SKM-1 (cell line): ENCODE measurements at regions not wholly inside any gene's neighbourhood (a gene's known extent, or its start where the extent isn't known, plus 50 kb on each side); places are given as distances from the start of the nearest gene placed in this dataset.

Source experiments
- DNase-seq: peaks from one replicate; lab custom pipeline; 2025; ENCODE audit not compliant: unreplicated experiment; lab: John Stamatoyannopoulos, UW

DNA sequence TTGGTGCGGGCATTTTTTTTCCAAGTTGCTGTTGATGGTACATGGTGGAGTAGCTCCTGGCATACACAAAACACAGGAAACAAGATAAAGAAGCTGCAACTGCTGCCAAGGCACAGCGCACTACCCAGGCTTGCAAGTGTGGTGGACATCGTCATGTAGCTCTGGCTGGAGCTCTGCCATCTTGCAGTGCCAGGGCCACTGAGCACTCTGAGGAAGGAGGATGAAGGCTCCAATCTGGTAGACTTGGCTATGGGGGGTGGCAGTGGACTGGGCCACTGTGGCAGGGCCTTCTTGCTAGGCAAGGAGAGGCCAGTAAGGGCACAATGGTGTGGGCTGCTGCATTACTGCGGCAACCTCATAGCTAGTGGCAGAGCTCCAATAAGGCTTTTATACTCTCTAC is 263.5 kb downstream of the CENPW start:
- DNase-seq = no peak

DNA sequence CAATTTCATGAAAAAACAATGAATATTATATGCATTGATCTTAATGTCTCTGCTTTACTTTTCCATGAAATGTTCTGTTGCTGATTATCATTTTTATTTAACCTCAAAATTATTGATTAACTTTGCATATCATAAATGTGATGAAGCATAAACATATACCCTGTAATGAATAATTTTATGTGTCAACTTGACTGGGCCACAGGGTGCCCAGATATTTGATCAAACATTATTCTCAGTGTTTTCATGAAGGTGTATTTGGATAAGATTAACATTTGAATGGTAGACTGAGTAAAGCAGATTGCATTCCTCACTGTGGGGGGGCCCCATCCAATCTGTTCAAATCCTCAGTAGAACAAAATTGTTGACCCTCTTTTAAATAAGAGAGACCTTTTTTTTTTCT is 265.2 kb downstream of the CENPW start:
- DNase-seq = no peak

DNA sequence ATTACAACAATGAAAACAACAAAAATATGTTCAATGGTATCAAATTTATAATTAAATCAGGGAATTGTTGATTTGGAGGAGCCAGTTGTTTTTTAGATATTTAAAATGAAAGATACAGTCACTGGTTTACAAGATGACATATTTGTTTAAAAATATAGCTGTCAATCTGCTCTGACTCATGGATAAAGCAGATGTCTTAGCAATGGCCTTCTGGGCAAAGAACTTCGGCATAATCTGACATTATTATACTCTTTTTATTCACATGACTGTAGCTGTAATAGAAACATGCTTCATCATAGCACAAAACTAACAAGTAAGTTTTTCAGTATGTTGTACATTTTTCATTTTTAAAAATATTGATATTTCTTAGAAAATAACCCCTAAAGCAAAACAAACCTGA is 267.4 kb downstream of the CENPW start:
- no peak for DNase-seq

DNA sequence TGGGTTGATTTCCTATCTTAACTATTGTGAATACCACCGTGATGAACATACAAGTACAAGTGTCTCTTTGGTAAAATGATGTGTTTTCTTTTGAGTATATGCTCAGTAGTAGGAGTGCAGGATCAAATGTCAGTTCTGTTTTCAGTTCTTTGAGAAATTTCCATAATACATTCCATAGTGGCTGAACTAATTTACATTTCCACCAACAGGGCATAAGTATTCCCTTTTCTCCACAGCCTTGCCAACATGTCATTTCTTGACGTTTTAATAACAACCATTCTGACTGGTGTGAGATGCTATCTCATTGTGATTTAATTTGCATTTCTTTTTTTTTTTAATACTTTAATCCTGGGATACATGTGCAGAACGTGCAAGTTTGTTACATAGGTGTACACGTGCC is 268.8 kb downstream of the CENPW start:
- no peak for DNase-seq

DNA sequence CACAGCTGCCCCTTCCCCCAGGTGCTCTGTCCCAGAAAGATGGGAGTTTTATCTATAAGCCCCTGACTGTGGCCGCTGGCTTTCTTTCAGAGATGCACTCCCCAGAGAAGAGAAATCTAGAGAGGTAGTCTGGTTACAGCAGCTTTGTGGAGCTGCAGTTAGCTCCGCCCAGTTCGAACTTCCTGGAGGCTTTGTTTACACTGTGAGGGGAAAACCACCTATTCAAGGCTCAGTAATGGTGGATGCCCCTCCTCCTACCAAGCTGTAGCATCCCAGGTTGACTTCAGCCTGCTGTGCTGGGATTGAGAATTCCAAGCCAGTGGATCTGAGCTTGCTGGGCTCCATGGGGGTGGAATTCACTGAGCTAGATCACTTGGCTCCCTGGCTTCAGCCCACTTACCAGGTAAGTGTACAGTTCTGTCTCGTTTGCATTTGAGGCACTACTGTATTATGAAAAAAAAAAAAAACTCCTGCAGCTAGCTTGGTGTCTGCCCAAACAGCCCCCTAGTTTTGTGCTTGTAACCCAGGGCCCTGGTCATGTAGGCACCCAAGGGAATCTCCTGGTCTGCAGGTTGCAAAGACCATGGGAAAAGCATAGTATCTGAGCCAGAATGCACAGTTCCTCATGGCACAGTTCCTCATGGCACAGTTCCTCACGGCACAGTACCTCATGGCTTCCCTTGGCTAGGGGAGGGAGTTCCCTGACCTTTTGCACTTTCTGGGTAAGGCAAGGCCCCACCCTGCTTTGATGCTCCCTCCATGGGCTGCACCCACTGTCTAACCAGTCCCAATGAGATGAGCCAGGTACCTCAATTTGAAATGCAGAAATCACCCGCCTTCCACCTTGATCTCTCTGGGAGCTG is 275.0 kb downstream of the CENPW start:
- no peak for DNase-seq

DNA sequence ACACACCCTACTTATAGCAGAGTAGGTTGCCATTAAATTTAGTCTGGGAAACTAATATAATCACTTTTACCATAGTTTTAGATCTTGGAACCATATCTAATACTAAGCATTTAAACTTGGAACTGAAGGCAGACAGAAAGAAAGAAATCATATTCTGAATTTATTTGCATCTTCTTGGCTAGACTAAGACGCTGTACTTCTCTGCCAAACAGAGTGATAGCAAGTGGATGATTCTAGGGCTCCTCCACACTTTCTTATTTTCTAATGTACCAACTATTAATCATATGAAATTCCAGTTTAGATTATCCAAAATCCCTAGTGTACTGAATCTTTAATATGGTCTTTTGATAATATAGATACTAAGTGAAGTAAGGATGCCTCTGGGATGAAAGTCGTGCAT is 277.0 kb downstream of the CENPW start:
- no peak for DNase-seq

DNA sequence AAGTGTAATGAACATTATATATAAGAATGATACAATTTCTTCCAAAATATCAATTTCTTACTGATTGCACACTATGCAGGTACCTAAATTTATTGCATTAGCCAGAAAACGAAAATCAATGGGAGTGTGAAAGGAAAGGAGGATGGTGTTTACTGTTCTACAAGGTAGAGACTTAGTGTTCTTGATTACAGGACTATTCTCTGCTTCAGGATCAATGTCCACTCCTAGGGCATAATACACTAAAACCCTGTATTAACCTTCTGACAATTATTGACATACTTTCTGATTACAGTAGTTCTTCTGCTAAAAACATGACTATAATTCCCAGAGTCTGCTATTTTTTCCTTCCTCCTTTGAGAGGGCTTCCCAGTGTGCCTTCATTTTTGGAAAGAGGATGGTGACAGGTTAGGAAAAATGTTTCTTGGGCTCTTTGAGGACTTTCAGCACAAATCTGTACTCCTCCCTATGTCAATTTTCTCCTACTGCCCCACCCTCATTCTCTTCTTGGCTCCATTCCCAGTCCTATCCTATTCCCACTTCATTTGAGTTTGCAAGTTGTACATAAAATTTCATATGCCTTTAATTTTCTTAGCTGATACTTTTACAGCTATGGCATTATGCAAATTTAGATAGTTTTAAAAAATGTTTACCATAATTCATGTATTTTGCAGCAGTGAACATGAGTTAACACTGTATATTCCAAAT is 278.9 kb downstream of the CENPW start:
- DNase-seq = no peak

DNA sequence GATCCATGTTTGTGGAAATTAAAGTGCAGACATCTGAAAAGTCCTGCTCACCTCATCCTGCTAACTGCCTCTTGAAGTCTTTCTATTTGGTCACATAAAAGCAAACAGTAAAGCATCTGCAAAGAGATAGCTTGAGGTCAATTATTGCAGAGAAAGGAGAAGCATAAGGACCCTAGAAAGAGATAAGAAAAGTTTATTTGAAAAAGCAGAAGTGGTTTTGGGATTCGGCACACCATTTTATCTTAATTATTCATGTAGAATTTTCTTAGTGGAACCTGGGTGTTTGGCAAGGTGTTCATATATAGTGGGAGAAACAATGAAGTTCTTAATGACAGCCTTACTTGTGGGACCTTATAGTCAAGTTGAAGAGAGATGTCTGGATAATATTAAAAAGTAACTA is 280.8 kb downstream of the CENPW start:
- peak; percentile 1 for DNase-seq

DNA sequence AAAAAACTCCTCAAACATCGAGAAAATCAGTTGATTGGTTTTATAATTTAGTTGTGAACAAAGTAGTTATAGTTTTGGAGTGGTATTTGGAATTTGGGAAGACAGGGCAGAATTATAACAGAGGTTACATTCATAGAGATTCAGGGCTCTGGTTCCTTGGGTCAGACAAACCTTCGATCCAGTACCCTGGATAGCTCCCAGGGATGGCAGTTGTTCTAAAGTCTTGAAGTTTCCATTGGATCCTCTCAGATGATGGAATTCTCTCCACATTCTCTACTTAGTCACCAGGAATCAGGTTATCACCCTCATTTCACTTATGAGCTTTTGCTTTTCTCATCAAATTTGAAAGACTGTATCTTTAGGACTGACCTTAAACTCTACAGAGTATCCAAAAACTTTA is 285.1 kb downstream of the CENPW start:
- no peak for DNase-seq

DNA sequence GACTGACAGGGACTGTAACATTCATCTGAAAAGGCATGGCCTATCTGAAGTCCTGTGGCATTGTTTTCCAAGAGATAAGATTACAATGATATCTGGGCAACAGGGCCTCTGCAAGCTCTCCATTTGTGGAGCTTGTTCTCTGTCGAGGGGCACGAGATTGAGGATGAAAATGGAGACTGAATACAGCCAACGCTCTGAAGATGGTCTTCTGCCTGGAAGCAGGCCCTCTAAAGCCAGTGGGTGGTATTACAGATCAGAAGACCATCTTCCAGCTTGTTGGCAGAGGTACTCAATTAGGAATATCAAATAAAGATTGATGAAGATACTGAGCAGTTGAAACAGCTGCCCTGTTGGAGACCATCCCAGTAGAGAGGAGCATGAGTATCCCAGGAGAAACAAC is 288.2 kb downstream of the CENPW start:
- no peak for DNase-seq

DNA sequence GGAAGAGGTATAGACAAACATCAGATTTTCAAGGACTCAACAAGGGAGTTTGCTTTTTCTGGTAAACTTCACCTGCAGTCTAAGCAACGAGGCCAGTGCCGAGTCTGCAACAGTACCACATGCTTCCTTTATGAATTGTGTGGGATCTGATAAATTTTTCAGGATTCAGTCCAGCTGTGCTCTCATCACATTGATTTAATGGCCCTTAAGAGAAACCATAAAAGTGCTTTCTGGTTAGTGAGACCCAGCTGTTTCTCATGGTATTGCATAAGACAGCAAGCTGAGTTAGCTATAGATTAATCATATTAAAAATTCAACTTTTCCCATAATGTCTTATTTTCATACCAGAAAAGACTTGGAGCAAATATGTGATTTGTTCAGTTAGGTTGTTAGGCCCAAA is 291.4 kb downstream of the CENPW start:
- no peak for DNase-seq

DNA sequence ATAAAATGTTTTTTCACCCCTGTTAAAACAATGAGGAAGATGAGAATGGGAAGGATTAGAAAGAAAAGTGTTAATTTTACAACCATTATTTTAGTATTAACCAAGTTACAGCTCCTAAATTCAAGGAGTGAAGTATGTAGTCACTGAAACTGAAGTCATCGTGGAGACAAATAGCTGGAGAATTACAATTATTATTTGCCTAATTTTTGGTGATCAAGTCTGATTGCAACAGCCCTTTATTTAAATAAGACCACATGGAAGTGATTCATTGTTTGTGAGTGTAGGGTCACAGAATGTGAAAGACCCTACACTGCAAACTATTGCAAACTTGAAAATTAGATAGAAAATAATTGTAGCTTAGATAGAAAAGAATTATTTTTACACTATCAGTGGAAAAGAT is 292.4 kb downstream of the CENPW start:
- DNase-seq = no peak

DNA sequence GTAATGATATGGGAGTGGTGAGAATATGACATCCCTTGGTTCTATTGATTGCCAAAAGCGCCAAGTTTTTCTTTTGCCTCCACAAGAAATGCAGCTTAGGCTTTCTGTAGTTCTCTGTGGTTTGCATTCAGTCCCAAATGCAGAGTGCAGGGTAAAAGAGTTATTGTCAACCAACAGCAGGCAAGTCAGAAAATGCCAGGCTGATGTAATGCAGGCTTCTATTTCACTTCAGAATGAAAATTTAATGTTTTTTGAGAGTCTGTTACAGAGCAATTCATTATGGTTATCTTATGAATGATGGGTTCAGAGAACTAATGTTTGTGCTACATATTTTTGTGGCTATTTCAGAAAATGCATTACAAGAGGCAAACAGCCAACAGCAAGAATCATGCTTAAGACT is 293.5 kb downstream of the CENPW start:
- DNase-seq = no peak

DNA sequence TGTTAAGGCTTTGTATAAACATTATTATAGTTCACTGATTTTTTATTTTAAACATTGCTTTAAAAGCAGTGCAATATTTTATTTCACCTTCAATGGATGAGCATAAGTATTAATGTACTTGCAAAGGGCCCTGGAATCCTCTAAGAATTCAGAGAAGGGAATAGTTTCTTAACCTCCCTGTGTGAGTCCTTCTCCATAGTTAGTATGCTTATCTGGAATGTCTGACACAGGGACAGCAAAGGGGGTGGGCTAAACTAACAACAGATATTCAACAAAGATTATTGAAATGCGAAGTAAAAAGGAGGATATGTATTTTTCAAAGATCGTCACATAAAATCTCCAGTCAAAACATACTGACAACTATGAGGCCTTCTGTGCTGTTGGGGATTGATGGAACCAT is 300.4 kb downstream of the CENPW start:
- DNase-seq = no peak

DNA sequence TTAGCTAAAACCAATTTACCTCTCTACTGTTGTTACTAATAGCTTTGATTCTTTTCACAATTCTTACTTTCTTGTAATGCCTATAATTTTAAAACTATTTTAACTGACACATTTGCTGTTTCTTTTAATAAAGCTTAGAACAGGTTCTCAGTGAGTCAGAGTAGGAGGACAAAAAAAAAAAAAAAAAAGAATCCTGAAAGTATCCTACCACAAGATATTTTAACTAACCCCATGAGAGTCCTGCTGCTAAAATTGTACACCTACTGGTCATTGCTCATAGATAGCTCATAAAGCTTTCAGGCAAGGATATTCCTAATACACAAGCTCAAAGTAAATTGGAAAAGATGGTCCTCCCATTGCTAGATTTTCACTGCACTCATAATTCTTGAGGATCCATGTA is 301.0 kb downstream of the CENPW start:
- no peak for DNase-seq

DNA sequence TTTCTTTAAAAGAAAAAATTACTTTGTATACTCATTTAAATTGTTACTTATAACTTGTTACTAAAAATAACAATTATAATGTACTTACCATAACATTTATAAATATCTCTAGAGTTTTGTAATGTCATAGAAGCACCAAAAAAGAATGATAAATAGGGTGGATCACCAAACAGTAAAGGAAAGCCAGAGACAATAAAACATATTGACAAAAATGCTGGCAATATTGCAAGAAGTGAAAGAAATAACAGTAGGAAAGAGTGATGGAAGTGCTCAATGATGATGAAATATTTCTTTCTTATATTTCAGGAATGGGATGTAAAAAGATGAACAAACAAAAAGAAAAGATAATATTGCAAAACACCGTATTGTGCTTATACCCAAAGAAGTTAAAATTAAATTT is 301.7 kb downstream of the CENPW start:
- DNase-seq = no peak

DNA sequence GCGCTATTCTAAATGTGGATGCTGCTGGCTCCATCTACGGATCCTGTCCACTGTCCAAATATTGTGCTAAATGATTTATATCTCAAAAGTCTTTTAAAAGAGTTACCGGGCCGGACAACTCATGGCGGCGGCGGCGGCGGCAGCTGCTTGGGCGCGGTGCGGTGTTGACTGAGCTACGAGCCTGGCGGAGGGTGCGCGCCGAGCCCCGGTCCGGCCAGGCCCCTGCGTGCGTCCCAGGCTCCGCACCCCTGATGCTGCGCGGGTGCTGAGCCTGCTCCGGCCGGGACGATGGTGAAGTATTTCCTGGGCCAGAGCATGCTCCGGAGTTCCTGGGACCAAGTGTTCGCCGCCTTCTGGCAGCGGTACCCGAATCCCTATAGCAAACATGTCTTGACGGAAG is 303.4 kb downstream of the CENPW start:
- no peak for DNase-seq

DNA sequence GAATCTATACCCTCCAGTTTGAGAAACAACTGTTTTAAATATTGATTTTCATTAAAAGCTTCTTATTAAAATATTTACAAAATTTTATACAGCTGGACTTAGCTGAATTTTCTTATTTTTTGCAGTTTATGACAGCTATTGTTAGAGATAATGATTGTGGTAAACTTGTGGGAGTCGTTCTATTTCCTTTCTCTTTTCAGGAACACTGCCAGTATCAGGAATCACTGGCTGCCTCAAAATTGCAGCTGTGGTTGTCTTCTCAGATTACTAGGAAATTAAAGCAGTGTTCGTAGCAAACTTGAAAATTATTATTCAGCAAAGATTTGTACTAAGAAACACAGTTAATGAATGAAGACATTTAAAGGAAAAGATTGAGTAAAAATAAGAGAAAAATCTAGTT is 311.0 kb downstream of the CENPW start:
- no peak for DNase-seq

DNA sequence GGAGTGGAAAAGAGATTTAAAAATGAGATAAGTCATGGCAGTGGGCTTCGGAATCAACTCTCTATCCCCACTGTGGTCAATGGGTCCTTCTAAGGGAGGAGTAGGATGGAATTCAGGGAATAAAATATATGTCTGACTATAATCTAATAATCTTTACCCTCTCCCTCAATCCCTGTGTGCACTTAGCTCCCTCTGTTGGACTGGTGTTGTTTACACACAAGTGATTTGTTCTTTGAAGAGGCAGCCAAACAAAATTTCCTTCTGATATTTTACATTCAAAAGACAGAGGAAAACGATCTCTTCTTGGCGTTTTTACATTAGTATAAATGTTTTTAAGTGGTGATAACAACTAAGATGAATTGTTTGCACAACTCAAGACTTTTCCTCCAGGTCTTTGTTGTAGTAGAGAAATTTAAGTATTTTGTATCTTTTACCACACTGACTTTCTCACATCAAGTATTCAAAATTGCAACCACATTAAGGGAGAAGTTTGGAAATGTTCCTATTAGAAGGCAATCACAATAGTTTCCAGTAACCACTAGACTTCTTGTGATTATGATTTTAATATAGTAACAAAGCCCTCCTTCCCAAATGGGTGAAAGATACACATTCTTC is 317.8 kb downstream of the CENPW start:
- DNase-seq = no peak

DNA sequence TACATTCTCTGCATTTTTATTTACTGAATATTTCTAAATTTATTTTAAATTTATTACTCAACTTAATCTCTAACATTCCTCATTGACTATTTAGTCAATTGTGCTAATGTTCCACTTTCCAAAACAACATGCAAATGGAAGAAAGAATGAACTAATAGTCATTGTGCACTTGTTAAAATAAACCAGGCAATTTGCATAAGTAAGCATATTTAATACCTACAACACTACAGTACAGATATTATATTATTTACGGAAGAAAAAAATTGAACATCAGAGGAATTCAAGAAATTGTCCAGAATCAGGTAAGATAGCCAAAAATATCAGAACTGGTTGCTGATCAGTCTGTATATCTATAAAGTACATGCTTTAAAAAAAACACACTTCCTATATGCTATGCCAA is 320.5 kb downstream of the CENPW start:
- DNase-seq = no peak

DNA sequence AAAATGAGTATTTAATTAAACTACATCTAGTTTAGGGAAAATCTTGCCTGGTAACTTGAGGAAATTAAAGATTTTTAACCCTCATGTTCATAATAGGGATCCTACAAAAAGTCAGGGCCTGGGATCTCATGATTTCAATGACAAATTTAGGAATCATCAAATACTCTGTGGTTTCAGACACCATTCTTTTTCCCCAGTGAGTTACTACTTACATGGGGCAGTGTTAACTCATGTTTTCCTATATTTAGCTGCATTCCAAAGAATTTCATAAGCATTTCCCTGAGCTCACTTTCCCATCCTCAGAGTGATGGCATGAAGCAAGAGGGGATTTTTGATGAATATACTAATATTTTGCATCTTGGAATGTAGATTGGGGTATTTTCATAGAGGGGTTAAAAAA is 321.7 kb downstream of the CENPW start:
- DNase-seq = no peak

DNA sequence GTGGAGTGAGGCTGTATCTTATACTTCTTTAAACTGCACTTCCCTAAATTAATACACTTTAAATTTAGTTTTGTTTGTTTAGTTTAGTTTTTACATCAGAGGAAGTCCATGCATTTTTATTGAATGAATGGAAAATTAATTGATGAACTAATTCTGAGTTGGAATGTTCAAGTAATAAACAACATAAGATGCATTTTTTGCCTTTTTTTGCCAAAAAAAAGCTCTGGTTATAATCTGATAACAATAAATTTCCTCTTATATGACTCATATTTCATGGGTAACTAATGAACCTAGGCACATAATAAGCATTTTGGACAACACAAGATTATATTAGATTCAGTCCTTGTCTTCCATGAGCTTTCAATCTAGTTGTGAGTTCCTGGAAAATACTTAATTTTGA is 323.1 kb downstream of the CENPW start:
- no peak for DNase-seq
